ENCODE measurements at regions not wholly inside any gene's neighbourhood (a gene's known extent, or its start where the extent isn't known, plus 50 kb on each side); places are given as distances from the start of the nearest gene placed in this dataset.

- TF ChIP-seq GATA2 (IDR thresholded peaks at IDR 0.05; ENCODE audit: low read depth, low read length) (no peak), GATA3 (IDR thresholded peaks at IDR 0.05; ENCODE audit: low read depth, low read length) (no peak)
These were observed 172.8 kb downstream of the EFNB2 start for GRCh38 chr13:106362707-106363106.

All from SH-SY5Y (cell line).